NB4 (cell line): ENCODE measurements at regions not wholly inside any gene's neighbourhood (a gene's known extent, or its start where the extent isn't known, plus 50 kb on each side); places are given as distances from the start of the nearest gene placed in this dataset.

Experiments used
- DNase-seq: peaks from one replicate; pipeline ENCODE4 v3.0.0; 2010; ENCODE audit warnings: low read depth
- H3K4me3 ChIP-seq: one replicate; pipeline ENCODE4 v1.5.1; 2011; ENCODE audit warnings: mild to moderate bottlenecking, low read depth, low read length, moderate library complexity
- CTCF ChIP-seq: IDR thresholded peaks from one replicate; pipeline ENCODE4 v1.5.1; 2012; ENCODE audit warnings: low read depth, low read length
- MAX ChIP-seq: IDR thresholded peaks from 2 replicates; pipeline ENCODE4 v1.6.1; 2011; ENCODE audit warnings: low read depth, low read length
- MYC ChIP-seq: IDR thresholded peaks from 2 replicates; pipeline ENCODE4 v1.6.1; 2011; ENCODE audit warnings: low read depth, low read length
- POLR2A ChIP-seq: IDR thresholded peaks from 2 replicates; pipeline ENCODE4 v1.6.1; 2011; ENCODE audit warnings: mild to moderate bottlenecking; ENCODE audit not compliant: insufficient read length; ENCODE audit errors: extremely low read depth

- DNase-seq = no peak
- H3K4me3 ChIP-seq = no peak overlapping the region
- TF ChIP-seq MYC = no peak
- no peak for TF ChIP-seq POLR2A
- no peak for TF ChIP-seq CTCF
- TF ChIP-seq MAX = no peak
Observed at GRCh38 chr4:22573198-22573597, 57.3 kb upstream of the ADGRA3 start.

GRCh38 chr4:22573641-22574040 lies 57.8 kb upstream of the ADGRA3 start:
- TF ChIP-seq MAX (no peak), CTCF (no peak)
- DNase-seq = no peak
- no peak overlapping the region for H3K4me3 ChIP-seq

- DNase-seq = no peak
- no peak overlapping the region for H3K4me3 ChIP-seq
- no peak for TF ChIP-seq MAX
Observed at GRCh38 chr4:22574424-22574823, 58.6 kb upstream of the ADGRA3 start.

GRCh38 chr4:22574880-22575279 lies 59.0 kb upstream of the ADGRA3 start:
- DNase-seq = no peak
- TF ChIP-seq MAX (no peak), POLR2A (no peak), CTCF (no peak), MYC (no peak)

GRCh38 chr4:22587253-22587652 lies 71.4 kb upstream of the ADGRA3 start:
- no peak overlapping the region for H3K4me3 ChIP-seq
- DNase-seq = no peak
- no peak for TF ChIP-seq CTCF
- no peak for TF ChIP-seq MYC
- TF ChIP-seq MAX = no peak
- TF ChIP-seq POLR2A = no peak

More at GRCh38 chr4:22574880-22575279, 59.0 kb upstream of the ADGRA3 start:
- H3K4me3 ChIP-seq = no peak overlapping the region

GRCh38 chr4:22593933-22594332 lies 78.1 kb upstream of the ADGRA3 start:
- no peak for TF ChIP-seq POLR2A
- no peak for TF ChIP-seq CTCF
- no peak for TF ChIP-seq MYC
- TF ChIP-seq MAX = no peak
- no peak overlapping the region for H3K4me3 ChIP-seq
- no peak for DNase-seq
